ENCODE measurements at regions not wholly inside any gene's neighbourhood (a gene's known extent, or its start where the extent isn't known, plus 50 kb on each side); places are given as distances from the start of the nearest gene placed in this dataset.

- no peak overlapping the region for H3K9ac ChIP-seq (ENCODE audit: insufficient read depth, low read length, poor library complexity, severe bottlenecking)
- peaks cover 0 to 2% (median 0%) of the 10 kb centered on the region in 7 donors for H3K9me3 Mint-ChIP-seq
- WGBS (ENCODE audit: insufficient coverage): no CpG with 5 or more reads among the region's 1 CpG
- no peak overlapping the region for H3K4me3 Mint-ChIP-seq
- no peaks in the 10 kb centered on the region for H4K20me1 ChIP-seq (ENCODE audit: insufficient read depth, low read length)
- no peak for DNase-seq
- no peak overlapping the region for H3K27ac Mint-ChIP-seq
- no peaks in the 10 kb centered on the region for H3K4me1 Mint-ChIP-seq
- no peak overlapping the region for H3K4me3 ChIP-seq (replicated peaks in 1 of 3; ENCODE audit: low read depth in 2 of 3, low read length in 3 of 3)
- no peak overlapping the region for H2AFZ ChIP-seq (ENCODE audit: insufficient read depth, low read depth, low read length, poor library complexity, severe bottlenecking)
- H3K79me2 ChIP-seq (ENCODE audit: insufficient read depth, low read length): no peaks in the 10 kb centered on the region
- intact Hi-C loops (cut with micrococcal nuclease): no loop called here
- no peaks in the 10 kb centered on the region for H3K27me3 ChIP-seq (ENCODE audit: control insufficient read depth in 2 of 2, insufficient read depth in 2 of 2, low read length in 2 of 2)
- H3K9me3 ChIP-seq (replicated peaks in 1 of 2; ENCODE audit: control insufficient read depth in 1 of 2, insufficient read depth in 1 of 2, low read length in 2 of 2): no peaks in the 10 kb centered on the region
- H3K27me3 Mint-ChIP-seq (ENCODE audit: low read depth in 3 of 3): peaks cover 5 to 11% (median 10%) of the 10 kb centered on the region in 3 donors
- TF ChIP-seq CTCF (IDR thresholded peaks at IDR 0.05): no peak
- H3K36me3 Mint-ChIP-seq: no peaks in the 10 kb centered on the region
- no peak overlapping the region for H3K4me2 ChIP-seq (replicated peaks; ENCODE audit: extremely low read depth, low read length, poor library complexity, severe bottlenecking)
- no peak overlapping the region for H3K27ac ChIP-seq (ENCODE audit: low read depth in 1 of 2, low read length in 2 of 2)
- H3K4me1 ChIP-seq (ENCODE audit: control insufficient read depth in 1 of 2, insufficient read depth in 2 of 2, low read length in 2 of 2): no peaks in the 10 kb centered on the region
- H3K36me3 ChIP-seq (replicated peaks in 1 of 2; ENCODE audit: control insufficient read depth in 1 of 2, insufficient read depth in 2 of 2, low read length in 2 of 2): no peaks in the 10 kb centered on the region
Measured at GRCh38 chr3:124395584-124396338, 334.5 kb upstream of the UMPS start.

GRCh38 chr3:124396339-124396950 is 333.8 kb upstream of the UMPS start:
- no peak overlapping the region for H3K9ac ChIP-seq (ENCODE audit: insufficient read depth, low read length, poor library complexity, severe bottlenecking)
- WGBS (ENCODE audit: insufficient coverage): no CpG with 5 or more reads among the region's 5 CpGs

More at GRCh38 chr3:124396339-124396950, 333.8 kb upstream of the UMPS start:
- Mint-ChIP-seq H3K36me3 (no peaks in the 10 kb centered on the region), H3K27ac (peak overlapping the region in 1 of 7 donors; percentile 2), H3K4me1 (no peaks in the 10 kb centered on the region), H3K9me3 (peaks cover 0 to 2% (median 0%) of the 10 kb centered on the region in 7 donors), H3K4me3 (no peak overlapping the region), H3K27me3 (ENCODE audit: low read depth in 3 of 3) (peaks cover 5 to 10% (median 6%) of the 10 kb centered on the region in 3 donors)
- TF ChIP-seq CTCF (IDR thresholded peaks at IDR 0.05): no peak
- Histone ChIP-seq H3K9me3 (replicated peaks in 1 of 2; ENCODE audit: control insufficient read depth in 1 of 2, insufficient read depth in 1 of 2, low read length in 2 of 2) (no peaks in the 10 kb centered on the region), H3K4me1 (ENCODE audit: control insufficient read depth in 1 of 2, insufficient read depth in 2 of 2, low read length in 2 of 2) (no peaks in the 10 kb centered on the region), H4K20me1 (ENCODE audit: insufficient read depth, low read length) (no peaks in the 10 kb centered on the region), H2AFZ (ENCODE audit: insufficient read depth, low read depth, low read length, poor library complexity, severe bottlenecking) (no peak overlapping the region), H3K4me3 (replicated peaks in 1 of 3; ENCODE audit: low read depth in 2 of 3, low read length in 3 of 3) (no peak overlapping the region), H3K79me2 (ENCODE audit: insufficient read depth, low read length) (no peaks in the 10 kb centered on the region), H3K36me3 (replicated peaks in 1 of 2; ENCODE audit: control insufficient read depth in 1 of 2, insufficient read depth in 2 of 2, low read length in 2 of 2) (no peaks in the 10 kb centered on the region), H3K27ac (ENCODE audit: low read depth in 1 of 2, low read length in 2 of 2) (no peak overlapping the region), H3K27me3 (ENCODE audit: control insufficient read depth in 2 of 2, insufficient read depth in 2 of 2, low read length in 2 of 2) (no peaks in the 10 kb centered on the region), H3K4me2 (replicated peaks; ENCODE audit: extremely low read depth, low read length, poor library complexity, severe bottlenecking) (no peak overlapping the region)
- DNase-seq: no peak
- intact Hi-C loops (cut with micrococcal nuclease): no loop called here

All from CD14-positive monocyte (primary cell).